Activated B cell treated with CpG ODN at 0.5 μM for 24 hours (primary cell): ENCODE measurements at regions not wholly inside any gene's neighbourhood (a gene's known extent, or its start where the extent isn't known, plus 50 kb on each side); places are given as distances from the start of the nearest gene placed in this dataset.

Source experiments
- ATAC-seq: fragments of 200-7000 bp; cut with Tn5 transposase; one replicate; pipeline ENCODE4 v1.10.0; 2021; ENCODE audit warnings: low read depth, mild to moderate bottlenecking, moderate library complexity
- CTCF ChIA-PET: fragments of 350-600 bp; sonication (Branson Sonifier 250); formaldehyde crosslinking; loops from one replicate; lab custom pipeline; 2021; ENCODE audit warnings: antibody characterized with exemption; lab: Charles Lee
- POLR2A ChIA-PET: fragments of 350-600 bp; sonication (Branson Sonifier 250); formaldehyde crosslinking; loops from one replicate; lab custom pipeline; 2021; ENCODE audit warnings: antibody characterized with exemption; lab: Charles Lee
- DNase-seq: peaks from one replicate; pipeline ENCODE4 v3.0.0; 2022
- H3K27ac Mint-ChIP-seq: one replicate; pipeline ENCODE4 v1.8.0; 2020; ENCODE audit warnings: mixed read lengths
- H3K27me3 Mint-ChIP-seq: one replicate; pipeline ENCODE4 v1.8.0; 2021; ENCODE audit warnings: mixed read lengths
- H3K36me3 Mint-ChIP-seq: one replicate; pipeline ENCODE4 v1.8.0; 2021; ENCODE audit warnings: low read depth, mixed read lengths
- H3K4me1 Mint-ChIP-seq: one replicate; pipeline ENCODE4 v1.8.0; 2021; ENCODE audit warnings: mixed read lengths
- H3K4me3 Mint-ChIP-seq: one replicate; pipeline ENCODE4 v1.8.0; 2020; ENCODE audit warnings: mild to moderate bottlenecking, mixed read lengths
- H3K9me3 Mint-ChIP-seq: one replicate; pipeline ENCODE4 v1.8.0; 2020; ENCODE audit warnings: mixed read lengths
- intact Hi-C: fragments of 100-400 bp; cut with micrococcal nuclease; formaldehyde crosslinking; loops from one replicate; pipeline ENCODE4 v1.15.1; 2024
- TF ChIP-seq, protein P1 (sequence below): fragments of 200-600 bp; IDR thresholded peaks from one replicate; pipeline ENCODE4 v1.8.0; 2022; ENCODE audit warnings: antibody characterized with exemption, mild to moderate bottlenecking

DNA sequence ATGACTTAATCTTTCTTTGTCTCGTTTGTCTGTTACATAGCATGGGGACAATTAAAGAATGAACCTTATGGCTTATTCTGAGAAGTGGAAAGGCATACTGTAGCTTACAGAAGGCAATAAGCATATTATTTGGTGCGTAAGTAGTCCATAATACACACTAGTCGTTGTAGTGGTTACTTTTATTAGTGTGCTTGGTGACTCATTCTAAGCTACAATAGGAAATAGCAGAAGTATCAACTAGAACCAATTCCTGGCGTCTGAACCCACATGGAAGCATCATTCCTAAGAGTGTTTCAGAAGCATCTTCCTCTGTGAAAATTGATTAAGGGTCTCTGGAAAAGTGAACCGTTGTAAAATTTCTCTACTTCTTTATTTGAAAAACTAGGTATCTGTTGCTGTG lies 777.8 kb upstream of the EEF2KMT start:
- Mint-ChIP-seq H3K4me3 (no peak overlapping the region), H3K27me3 (no peaks in the 10 kb centered on the region), H3K27ac (no peak overlapping the region), H3K9me3 (peaks cover 7% of the 10 kb centered on the region), H3K4me1 (no peaks in the 10 kb centered on the region), H3K36me3 (no peaks in the 10 kb centered on the region)
- ChIA-PET POLR2A (no interaction called here), CTCF (no interaction called here)
- ATAC-seq (no peak), DNase-seq (no peak)
- intact Hi-C loops, result no loop called here
- TF ChIP-seq, protein P1, sequence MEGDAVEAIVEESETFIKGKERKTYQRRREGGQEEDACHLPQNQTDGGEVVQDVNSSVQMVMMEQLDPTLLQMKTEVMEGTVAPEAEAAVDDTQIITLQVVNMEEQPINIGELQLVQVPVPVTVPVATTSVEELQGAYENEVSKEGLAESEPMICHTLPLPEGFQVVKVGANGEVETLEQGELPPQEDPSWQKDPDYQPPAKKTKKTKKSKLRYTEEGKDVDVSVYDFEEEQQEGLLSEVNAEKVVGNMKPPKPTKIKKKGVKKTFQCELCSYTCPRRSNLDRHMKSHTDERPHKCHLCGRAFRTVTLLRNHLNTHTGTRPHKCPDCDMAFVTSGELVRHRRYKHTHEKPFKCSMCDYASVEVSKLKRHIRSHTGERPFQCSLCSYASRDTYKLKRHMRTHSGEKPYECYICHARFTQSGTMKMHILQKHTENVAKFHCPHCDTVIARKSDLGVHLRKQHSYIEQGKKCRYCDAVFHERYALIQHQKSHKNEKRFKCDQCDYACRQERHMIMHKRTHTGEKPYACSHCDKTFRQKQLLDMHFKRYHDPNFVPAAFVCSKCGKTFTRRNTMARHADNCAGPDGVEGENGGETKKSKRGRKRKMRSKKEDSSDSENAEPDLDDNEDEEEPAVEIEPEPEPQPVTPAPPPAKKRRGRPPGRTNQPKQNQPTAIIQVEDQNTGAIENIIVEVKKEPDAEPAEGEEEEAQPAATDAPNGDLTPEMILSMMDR, result no peak

- H3K9me3 Mint-ChIP-seq, result peaks cover 7% of the 10 kb centered on the region
- H3K36me3 Mint-ChIP-seq, result no peaks in the 10 kb centered on the region
- H3K4me1 Mint-ChIP-seq, result no peaks in the 10 kb centered on the region
- H3K27me3 Mint-ChIP-seq, result no peaks in the 10 kb centered on the region
- no peak overlapping the region for H3K4me3 Mint-ChIP-seq
- TF ChIP-seq, protein P1, result no peak
- H3K27ac Mint-ChIP-seq, result no peak overlapping the region
- CTCF ChIA-PET, result no interaction called here
- no peak for DNase-seq
- POLR2A ChIA-PET, result no interaction called here
- intact Hi-C loops, result no loop called here
- no peak for ATAC-seq
These were observed 777.3 kb upstream of the EEF2KMT start for GRCh38 chr16:5874899-5875298.

DNA sequence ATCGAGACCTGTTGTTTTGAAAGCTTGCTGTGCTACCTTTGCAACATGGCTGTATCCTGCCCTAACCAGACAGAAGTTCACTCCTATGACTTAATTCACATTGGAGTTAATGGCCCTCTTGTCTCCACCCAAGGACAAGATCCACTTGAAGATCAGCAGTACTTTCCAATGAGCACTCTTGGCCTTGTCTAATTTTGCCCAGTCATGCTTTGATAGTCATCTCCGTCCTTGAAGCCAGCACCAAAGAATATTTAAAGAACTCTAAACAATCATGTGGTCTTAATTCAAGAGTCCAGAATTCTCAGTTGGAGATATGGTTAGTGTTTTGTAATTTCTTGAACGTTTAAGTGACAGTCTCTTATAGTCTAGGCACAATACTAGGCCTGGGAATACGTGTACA lies 775.6 kb upstream of the EEF2KMT start:
- H3K4me1 Mint-ChIP-seq, result no peaks in the 10 kb centered on the region
- DNase-seq, result no peak

GRCh38 chr16:5870886-5871691 lies 773.5 kb upstream of the EEF2KMT start:
- H3K27ac Mint-ChIP-seq, result no peak overlapping the region
- no peaks in the 10 kb centered on the region for H3K36me3 Mint-ChIP-seq
- ChIA-PET POLR2A (no interaction called here), CTCF (no interaction called here)
- no peak overlapping the region for H3K4me3 Mint-ChIP-seq
- intact Hi-C loops, result no loop called here
- no peaks in the 10 kb centered on the region for H3K27me3 Mint-ChIP-seq
- ATAC-seq (no peak), DNase-seq (no peak)
- no peaks in the 10 kb centered on the region for H3K4me1 Mint-ChIP-seq
- peaks cover 5% of the 10 kb centered on the region for H3K9me3 Mint-ChIP-seq
- TF ChIP-seq, protein P1, result no peak

More for the DNA sequence above, 775.6 kb upstream of the EEF2KMT start:
- TF ChIP-seq, protein P1, result no peak
- peaks cover 5% of the 10 kb centered on the region for H3K9me3 Mint-ChIP-seq
- ChIA-PET POLR2A (no interaction called here), CTCF (no interaction called here)
- ATAC-seq, result no peak
- no peaks in the 10 kb centered on the region for H3K36me3 Mint-ChIP-seq
- no peaks in the 10 kb centered on the region for H3K27me3 Mint-ChIP-seq
- intact Hi-C loops, result no loop called here
- H3K27ac Mint-ChIP-seq, result no peak overlapping the region
- H3K4me3 Mint-ChIP-seq, result no peak overlapping the region

GRCh38 chr16:5867250-5867649 lies 769.7 kb upstream of the EEF2KMT start:
- H3K27me3 Mint-ChIP-seq, result no peaks in the 10 kb centered on the region
- no peak for ATAC-seq
- TF ChIP-seq, protein P1, result no peak

More at GRCh38 chr16:5867250-5867649, 769.7 kb upstream of the EEF2KMT start:
- H3K9me3 Mint-ChIP-seq, result peaks cover 2% of the 10 kb centered on the region
- DNase-seq, result no peak
- no peaks in the 10 kb centered on the region for H3K36me3 Mint-ChIP-seq
- H3K27ac Mint-ChIP-seq, result no peak overlapping the region
- intact Hi-C loops, result no loop called here
- POLR2A ChIA-PET, result no interaction called here
- CTCF ChIA-PET, result no interaction called here
- no peaks in the 10 kb centered on the region for H3K4me1 Mint-ChIP-seq
- H3K4me3 Mint-ChIP-seq, result no peak overlapping the region
